ENCODE measurements at regions not wholly inside any gene's neighbourhood (a gene's known extent, or its start where the extent isn't known, plus 50 kb on each side); places are given as distances from the start of the nearest gene placed in this dataset.
"Not testable (repeated sequence)": the region's sequence is repeated elsewhere in the genome, so short reads cannot be mapped to it uniquely, and the experiment has no call there.

DNA sequence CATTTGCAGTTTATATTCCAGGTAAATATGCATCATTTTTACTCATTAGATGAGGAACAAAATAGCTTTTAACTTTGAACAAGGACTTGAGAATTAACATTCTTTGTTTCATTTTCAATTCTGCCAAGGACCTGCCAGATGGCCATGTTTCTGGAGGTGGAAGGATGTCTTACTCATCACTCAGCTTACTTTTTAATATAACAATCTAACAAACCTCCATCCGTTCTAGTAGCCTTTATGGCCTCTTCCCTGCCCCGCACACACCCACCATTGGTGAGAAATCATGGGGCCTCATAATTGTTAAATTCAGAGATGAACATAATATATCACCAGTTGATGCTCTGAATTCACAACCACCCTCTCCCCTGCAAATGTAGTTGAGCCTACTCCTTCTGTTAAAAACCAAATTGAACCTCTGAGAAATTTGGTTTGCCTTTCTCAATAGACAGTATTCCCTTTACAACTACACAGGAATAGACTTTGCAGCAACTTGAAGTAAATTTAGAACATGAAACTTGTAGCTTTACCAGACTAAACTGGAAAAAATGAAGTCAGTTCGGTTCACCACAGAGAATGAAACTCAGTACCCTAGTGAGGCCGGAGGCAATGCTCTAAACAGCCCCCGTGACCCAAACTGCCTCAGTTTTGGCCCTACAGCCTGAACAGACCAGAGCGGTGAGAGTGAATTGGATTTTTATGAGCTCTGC lies 50.1 kb upstream of the ACSL4 start:
- intact Hi-C loops (cut with DNase I): no loop called here
- no peak for DNase-seq (ENCODE audit: low spot score)

DNA sequence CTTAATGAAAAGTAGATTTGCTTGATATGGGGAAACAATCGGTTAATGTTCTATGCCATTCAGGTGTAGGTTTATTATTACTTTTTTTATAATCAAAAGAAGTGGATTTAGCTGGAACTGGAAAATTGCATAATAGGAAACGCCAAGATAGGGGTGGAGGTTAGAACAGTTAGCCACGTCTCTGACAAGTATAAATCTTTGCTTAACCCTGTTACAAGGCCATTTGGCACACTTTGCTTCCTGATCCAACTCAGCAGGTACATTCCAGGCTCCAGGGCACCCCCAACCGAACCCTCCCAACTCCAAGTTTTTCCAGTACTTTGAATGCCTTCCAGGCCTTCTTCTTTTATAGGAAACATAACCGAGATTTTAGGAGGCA lies 50.6 kb upstream of the ACSL4 start:
- DNase-seq (ENCODE audit: low spot score): no peak
- intact Hi-C loops (cut with DNase I): no loop called here

DNA sequence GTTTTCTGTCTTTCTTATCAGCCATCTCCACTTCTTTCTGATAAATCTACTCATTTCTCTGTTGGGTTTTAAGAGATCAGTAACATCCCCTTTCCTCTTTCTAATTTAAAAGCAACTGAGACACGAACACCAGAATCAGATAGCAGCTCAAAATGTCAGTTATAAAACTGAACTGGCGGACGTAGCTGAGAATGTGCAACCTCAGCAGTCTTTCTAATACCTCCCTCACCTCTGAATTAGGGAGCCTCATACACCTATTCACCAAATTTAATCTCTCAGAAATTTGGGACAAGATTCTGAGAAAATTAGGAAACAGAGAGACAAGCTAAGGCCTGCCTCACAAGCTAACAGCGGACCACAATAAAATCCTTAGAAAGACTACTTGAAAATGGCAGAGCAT lies 52.0 kb upstream of the ACSL4 start:
- DNase-seq (ENCODE audit: low spot score): no peak
- intact Hi-C loops (cut with DNase I): no loop called here

DNA sequence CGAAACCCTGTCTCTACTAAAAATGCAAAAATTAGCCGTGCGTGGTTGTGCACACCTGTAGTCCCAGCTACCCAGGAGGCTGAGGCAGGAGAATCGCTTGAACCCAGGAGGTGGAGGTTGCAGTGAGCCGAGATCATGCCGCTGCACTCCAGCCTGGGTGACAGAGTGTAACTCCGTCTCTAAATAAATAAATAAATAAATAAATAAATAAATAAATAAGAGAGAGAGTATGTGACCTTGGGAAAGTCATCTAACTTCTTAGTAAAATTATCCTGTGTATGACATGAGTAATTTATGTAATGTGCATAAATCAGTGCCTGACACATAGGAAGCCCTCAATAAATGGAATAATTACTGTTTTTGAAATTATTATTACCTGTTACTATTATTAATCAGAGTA lies 57.5 kb upstream of the ACSL4 start:
- intact Hi-C loops (cut with DNase I): not testable (repeated sequence)

DNA sequence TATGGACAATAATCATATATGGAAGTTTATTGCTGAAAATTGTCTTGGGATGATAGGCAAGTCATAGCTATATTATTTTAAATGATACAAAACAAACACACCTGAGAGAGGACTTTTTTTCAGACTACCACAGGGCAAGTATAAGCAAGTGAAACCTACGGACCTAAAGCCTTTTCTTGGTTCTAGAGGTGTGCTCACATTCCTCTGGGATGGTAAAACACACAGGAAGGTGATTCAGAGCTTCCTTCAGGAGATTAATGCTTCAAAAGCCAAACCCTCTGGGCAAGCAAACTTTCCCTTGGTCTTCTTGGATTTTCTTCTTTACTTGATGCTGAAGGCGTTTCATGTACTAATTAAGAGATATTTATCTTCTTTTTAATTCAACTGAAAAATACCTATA lies 60.1 kb upstream of the ACSL4 start:
- intact Hi-C loops (cut with DNase I): no loop called here

More for the DNA sequence above, 57.5 kb upstream of the ACSL4 start:
- DNase-seq (ENCODE audit: low spot score): not testable (repeated sequence)

DNA sequence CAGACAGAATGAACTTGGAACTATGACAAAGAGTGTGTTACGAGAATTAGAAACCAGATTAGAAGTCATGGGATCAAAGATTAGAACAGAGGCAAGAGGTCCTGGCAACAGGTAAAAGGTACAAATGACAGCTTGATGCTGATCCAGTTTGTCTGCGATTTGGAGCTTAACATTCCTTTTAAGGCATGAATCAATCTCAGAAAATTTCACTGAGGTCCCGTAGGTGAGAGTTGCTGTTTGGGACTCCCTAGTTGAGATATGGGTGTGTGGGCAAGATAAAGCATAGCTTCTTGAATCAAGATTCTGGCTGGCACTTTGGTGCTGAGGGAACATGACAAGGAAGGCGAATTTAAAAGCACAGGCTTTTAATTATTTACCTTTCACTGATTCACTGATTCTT lies 62.6 kb upstream of the ACSL4 start:
- intact Hi-C loops (cut with DNase I): no loop called here
- no peak for DNase-seq (ENCODE audit: low spot score)

More for the DNA sequence above, 60.1 kb upstream of the ACSL4 start:
- no peak for DNase-seq (ENCODE audit: low spot score)

DNA sequence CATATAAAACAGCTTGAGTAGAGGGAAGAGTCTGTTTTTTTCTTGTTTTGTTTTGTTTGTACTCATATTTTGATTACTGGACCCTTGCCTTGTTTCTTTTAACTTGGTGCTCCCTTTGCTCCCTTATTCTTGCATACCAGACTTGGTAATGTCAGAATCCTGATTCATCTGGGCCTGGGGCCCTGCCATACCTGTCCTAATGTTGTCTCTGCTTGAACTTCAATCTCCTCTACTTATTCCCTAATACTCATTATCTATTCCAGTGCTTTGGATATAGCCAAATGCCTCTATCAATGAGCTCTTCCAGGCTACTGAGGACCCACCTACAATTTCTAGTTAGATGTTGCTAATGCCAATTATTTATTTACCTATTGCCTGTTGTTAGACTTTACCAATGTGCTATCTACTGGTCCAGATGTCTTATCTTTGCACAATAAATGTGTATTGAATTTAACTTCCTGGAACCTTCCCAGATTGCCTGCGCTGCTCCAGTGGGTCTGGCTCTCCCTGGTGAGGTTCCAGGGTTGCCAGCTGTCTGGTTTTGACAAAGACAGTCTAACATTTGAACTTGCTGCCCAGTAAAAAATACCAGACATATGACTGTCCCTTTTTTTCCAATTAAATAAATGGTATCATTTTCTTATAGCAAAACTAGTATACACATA lies 64.4 kb upstream of the ACSL4 start:
- intact Hi-C loops (cut with DNase I): no loop called here
- no peak for DNase-seq (ENCODE audit: low spot score)

DNA sequence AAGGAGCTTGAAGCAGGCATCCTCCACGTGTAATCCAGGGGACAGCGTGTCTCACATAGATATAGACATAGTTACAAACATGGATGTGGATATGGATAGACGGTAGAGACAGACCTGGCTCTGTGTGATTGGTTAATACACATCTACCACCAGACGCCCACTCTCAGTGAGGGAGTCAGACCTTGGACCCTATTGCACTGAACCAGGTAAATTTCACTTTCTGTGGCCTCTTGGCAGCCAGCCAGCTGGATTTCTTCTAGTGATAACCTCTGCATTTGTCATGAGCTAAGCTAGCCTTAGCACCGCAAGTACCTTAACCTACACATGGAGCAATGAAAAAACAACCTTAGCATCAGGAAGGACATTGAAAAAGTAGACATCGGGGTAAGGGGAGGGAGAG lies 79.2 kb upstream of the ACSL4 start:
- DNase-seq (ENCODE audit: low spot score): no peak
- intact Hi-C loops (cut with DNase I): no loop called here

DNA sequence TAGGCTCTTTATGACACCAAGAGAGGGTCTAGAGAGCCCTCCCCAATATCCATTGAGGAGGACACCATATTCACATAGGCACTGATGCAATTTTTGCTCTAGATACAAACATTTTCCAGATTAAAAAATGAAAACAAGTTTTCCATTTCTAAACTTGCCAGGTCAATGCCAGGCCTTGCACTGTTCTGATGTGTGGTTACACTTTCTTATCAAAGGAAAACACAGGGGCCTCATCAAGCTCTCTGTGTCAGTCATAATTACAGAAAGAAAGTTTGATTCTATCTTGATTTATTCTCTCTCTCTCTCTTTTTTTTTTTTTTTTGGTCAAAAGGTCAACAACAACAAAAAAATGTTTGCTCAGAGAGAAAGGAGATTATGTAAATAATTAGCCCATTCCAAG lies 80.2 kb upstream of the ACSL4 start:
- DNase-seq (ENCODE audit: low spot score): no peak
- intact Hi-C loops (cut with DNase I): no loop called here

DNA sequence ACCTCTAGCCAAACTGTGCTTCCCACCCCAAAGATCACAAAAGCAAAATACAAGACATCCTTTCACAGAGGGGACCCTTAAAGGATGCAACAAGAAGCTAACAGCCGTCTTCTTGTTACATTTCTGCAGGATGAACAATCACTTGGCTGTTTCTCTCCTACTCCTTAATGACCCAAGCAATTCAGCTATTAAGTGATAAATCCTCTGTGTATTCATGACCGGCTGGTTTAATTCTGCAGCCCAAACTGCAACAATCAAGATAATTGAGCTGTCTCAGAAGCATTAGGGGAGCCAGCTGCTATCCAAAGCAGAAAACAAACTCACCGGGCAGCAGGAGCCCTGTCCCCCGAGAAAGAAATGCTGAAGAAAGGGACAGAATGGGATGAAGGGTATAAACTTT lies 85.9 kb upstream of the ACSL4 start:
- intact Hi-C loops (cut with DNase I): no loop called here
- DNase-seq (ENCODE audit: low spot score): no peak

DNA sequence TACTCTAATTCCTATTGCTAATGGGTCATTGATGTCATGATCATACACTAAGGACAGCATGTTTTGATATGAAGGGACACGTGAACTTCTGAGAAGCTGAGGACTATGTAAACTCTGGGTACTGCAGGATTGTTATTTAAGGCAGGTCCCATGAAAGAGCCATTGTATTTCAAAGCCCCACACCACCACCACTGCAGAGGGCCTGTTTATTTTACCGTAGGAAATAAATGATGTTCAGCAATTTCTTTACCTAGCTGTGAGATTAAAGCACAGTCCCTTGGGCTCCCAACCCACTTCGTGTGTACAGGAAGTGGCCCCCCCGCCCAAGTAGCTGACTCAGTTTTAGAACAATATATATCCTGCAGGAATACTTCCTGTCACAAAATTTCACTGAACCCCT lies 89.8 kb upstream of the ACSL4 start:
- intact Hi-C loops (cut with DNase I): no loop called here
- no peak for DNase-seq (ENCODE audit: low spot score)

DNA sequence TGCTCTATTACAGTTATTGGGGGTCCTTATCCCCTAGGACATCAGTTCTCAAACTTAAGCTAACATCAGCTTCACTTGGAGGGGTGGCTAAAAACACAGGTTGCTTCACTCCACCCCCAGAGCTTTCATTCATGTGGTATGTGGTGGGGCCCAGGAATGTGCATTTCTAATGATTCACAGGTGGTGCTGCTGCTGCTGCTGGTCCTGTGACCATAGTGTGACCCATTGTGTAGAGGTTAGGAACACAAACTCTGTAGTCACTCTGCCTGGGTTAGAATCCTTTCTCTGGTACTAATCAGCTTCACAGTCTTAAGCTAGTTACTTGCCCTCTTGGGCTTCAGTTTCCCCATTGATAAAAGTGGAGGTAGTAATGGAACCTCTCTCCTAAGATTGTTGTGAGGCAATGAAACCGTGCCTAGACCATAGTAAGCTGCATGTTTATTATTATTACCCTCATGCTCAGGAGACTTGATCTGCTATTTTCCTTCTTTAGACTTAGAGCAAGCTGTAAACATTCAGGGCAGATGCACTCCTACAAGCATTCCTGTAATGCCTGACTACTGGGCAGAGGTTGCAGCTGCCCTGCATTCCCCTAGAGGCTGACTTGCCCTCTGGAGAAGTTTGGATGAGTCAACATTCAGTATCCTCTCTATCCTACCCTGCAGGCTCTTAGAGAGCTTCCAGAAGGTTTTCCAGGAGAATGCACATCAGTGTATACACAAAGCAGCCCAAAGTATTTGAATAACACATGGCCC lies 94.1 kb upstream of the ACSL4 start:
- DNase-seq (ENCODE audit: low spot score): no peak
- intact Hi-C loops (cut with DNase I): no loop called here

DNA sequence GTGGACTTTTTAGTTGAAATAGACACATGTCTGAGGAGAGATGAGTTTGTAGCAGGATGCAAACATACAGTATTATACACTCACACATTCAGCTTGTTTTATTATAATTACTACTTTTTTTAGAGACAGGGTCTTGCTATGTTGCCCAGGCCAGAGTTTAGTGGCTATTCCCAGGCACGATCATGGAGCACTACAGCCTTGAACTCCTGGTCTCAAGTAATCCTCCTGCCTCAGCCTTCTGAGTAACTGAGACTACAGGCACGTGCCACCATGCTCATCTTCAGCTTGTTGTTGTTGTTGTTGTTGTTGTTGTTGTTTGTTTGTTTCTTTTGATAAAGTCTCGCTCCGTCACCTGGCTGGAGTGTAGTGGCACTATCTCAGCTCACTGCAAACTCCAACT lies 94.7 kb upstream of the ACSL4 start:
- intact Hi-C loops (cut with DNase I): no loop called here
- DNase-seq (ENCODE audit: low spot score): no peak

DNA sequence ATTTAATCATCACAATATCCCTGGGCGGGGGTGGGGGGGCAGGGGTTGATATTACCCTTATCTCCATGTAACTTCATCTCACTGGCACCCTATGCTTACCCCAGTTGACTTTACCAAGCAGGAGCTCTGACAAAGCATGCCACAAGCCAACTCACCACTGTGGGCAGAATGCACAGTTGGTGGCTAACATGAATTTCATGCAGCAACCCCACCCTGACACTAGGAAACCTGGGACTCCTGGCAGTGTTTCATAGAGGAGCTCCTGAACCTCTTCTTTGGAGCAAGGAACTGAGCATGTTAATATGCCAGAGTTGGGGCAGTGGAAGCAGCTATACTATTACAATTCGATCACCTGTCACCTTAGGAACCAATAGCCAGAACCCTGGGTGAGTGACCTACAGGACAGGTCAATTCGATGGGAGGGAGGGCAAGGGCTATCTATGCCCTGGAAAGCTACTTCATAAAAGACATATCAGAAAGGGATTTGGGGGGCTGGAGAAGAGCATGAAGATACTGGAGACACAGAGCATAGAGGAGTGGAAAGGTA lies 97.2 kb upstream of the ACSL4 start:
- intact Hi-C loops (cut with DNase I): no loop called here
- DNase-seq (ENCODE audit: low spot score): no peak

DNA sequence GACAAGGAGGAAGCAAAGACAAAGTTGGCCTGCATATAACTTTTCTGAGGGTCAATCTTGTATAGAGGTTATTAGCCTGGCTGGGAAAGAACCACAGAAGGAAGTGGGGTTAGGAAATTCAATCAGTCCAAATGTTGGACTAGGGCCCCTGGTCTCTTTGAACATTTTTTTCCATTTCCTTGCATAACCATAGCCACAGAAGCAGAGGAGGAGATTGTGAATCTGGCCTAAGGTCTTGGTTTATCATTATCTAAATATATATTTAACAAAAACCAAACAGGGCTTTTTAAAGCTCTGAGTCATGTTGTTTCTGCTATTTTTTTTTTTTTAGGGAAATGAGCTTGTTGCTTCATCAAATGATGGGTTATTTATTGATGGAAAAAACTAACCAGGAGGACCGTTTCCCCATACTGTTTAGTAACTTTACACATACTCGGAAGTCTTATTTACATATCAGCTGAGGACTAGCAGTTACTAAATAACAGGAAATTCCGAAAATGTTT lies 97.7 kb upstream of the ACSL4 start:
- no peak for DNase-seq (ENCODE audit: low spot score)
- intact Hi-C loops (cut with DNase I): no loop called here

DNA sequence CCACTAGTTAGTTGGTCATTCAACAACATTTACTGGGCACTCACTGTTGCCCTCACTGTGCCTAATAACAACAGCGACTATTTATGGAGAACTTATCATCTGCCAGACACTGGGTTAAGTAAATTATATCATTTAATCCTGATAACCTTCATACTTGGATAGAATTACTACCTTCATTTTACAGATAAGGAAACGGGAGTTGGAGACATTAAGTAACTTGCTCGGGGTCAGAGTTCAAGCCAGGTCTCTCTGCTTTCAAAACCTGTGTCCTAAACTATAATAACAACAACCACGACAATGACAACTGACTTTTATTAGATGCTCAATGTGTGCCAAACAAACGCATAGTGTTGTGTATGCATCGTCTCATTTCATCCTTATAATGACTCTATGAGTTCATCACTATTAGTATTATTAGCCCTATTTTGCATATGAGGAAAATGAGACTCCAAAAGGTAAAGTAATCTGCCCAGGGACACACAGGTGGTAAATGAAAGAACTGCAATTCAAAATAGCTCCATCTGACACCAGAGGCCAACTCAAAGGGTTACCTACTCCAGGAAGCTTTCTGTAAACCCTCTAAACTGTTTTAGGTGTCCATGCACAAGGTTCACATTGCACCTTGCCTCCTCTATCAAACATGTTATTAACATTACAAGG lies 98.4 kb upstream of the ACSL4 start:
- DNase-seq (ENCODE audit: low spot score): no peak
- intact Hi-C loops (cut with DNase I): no loop called here

DNA sequence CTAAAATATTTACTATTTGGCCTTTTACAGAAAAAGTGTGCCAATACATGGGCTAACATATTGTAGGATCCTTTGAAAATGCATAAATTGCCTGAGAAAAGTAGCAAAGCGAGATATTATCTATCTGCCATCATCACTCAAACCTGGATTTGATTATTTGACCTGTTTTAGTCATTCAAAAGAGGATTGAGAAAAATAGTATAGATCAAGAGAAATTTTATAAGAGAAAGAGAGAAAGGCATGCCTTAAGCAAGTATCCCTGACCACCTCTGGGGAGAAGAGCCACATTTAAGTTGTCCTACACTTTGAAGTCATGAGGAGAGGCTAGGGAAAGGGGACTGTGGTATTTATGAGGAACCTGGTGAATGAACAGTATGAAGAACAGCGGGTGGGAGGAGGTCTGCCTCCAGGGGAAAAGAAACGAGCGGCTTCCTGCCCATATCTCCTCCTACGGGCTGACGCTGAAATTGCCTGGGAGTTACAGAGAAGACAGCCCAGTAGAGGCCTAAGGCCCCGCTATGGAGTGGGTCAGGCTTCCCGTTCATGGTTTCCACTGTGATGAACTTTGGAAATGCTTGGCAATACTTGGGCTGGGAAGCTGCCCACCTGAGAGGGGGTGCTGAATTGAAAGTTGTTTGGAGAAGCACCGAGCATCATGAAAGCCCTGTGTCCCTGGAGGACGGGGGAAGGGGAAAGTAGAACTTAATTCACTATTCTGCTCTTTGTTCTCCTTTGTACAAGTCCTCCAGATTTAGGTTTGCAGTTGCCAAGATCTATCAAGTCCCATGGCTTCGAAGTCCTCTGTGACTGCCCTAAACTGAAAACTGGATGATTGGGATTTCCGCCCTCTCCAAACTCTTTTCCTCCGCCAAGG lies 106.9 kb upstream of the ACSL4 start:
- intact Hi-C loops (cut with DNase I): no loop called here
- no peak for DNase-seq (ENCODE audit: low spot score)

DNA sequence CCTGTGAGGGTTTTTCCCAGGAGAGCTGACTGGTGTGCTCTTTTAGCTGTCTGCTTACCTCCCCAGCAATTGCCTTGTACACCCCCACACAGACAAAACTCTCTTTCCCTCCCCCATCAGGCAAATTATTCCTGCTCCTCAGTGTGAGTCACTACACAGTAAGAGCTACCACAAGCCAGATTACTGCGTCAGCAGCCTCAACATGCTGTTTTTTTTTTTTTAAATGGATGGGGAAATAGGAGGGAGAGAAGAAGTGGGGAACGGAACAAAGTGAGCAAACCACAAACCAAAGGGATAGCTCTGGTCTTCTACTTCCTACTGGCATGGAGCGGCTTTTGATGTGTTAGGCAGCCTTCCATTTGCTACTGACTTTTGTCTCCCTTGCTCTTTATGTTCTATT lies 107.5 kb upstream of the ACSL4 start:
- no peak for DNase-seq (ENCODE audit: low spot score)

DNA sequence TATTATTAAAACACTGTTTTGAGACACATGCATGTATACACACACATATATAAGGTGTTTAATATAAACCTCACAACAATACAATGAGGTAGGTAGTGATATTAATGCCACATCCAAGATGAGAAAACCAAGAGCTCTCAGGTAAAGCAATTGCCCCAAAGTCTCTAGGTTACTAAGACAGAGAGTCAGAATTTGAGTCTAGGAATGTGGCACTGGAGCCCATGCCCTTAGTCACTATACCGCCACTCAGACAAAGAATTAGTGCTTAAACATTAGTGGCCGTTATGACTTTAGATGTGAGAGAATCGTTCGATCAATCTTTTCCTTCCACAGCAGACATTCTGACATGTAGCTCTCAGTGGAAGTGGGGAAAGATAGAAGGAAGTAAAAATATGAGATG lies 108.2 kb upstream of the ACSL4 start:
- no peak for DNase-seq (ENCODE audit: low spot score)
- intact Hi-C loops (cut with DNase I): no loop called here

More for the DNA sequence above, 107.5 kb upstream of the ACSL4 start:
- intact Hi-C loops (cut with DNase I): no loop called here
